GM23338 (cell line): ENCODE measurements at regions not wholly inside any gene's neighbourhood (a gene's known extent, or its start where the extent isn't known, plus 50 kb on each side); places are given as distances from the start of the nearest gene placed in this dataset.

Experiments
- ATAC-seq: fragments of 200-7000 bp; cut with Tn5 transposase; 3 replicates; pipeline ENCODE4 v1.9.1; 2020
- DNase-seq: peaks from one replicate; pipeline ENCODE4 v3.0.0-alpha.2; 2015; ENCODE audit warnings: low spot score
- H2AFZ ChIP-seq: fragments of 200-600 bp; sonication (generic); 2 replicates; pipeline ENCODE4 v1.8.0; 2016; ENCODE audit warnings: antibody characterized with exemption, mild to moderate bottlenecking, moderate library complexity
- H3F3A ChIP-seq: fragments of 200-600 bp; sonication (generic); replicated peaks from 2 replicates; pipeline ENCODE4 v1.8.0; 2017; ENCODE audit warnings: antibody characterized with exemption, mixed run types, low read depth
- H3K27ac ChIP-seq: fragments of 200-600 bp; sonication (generic); 2 replicates; pipeline ENCODE4 v1.6.1; 2016; ENCODE audit warnings: low read depth
- H3K27me3 ChIP-seq: fragments of 200-600 bp; sonication (generic); 2 replicates; pipeline ENCODE4 v1.8.0; 2016; ENCODE audit warnings: mild to moderate bottlenecking, mixed run types, moderate library complexity; ENCODE audit not compliant: insufficient read depth
- H3K36me3 ChIP-seq: fragments of 200-600 bp; sonication (generic); 2 replicates; pipeline ENCODE4 v1.8.0; 2016; ENCODE audit warnings: mild to moderate bottlenecking; ENCODE audit not compliant: insufficient read depth
- H3K4me1 ChIP-seq: fragments of 200-600 bp; sonication (generic); 2 replicates; pipeline ENCODE4 v1.8.0; 2016; ENCODE audit warnings: mild to moderate bottlenecking, moderate library complexity; ENCODE audit not compliant: insufficient read depth
- H3K4me2 ChIP-seq: fragments of 200-600 bp; sonication (generic); 2 replicates; pipeline ENCODE4 v1.7.1; 2017; ENCODE audit warnings: mixed run types
- H3K4me3 ChIP-seq: fragments of 200-600 bp; sonication (generic); 2 replicates; pipeline ENCODE4 v1.6.1; 2016; ENCODE audit warnings: mixed run types
- H3K79me2 ChIP-seq: fragments of 200-600 bp; sonication (generic); replicated peaks from 2 replicates; pipeline ENCODE4 v1.8.0; 2017; ENCODE audit warnings: mild to moderate bottlenecking; ENCODE audit not compliant: insufficient read depth
- H3K9me2 ChIP-seq: fragments of 200-600 bp; sonication (generic); 2 replicates; pipeline ENCODE4 v1.8.0; 2017; ENCODE audit not compliant: insufficient read depth
- H4K20me1 ChIP-seq: fragments of 200-600 bp; sonication (generic); replicated peaks from 2 replicates; pipeline ENCODE4 v1.8.0; 2017; ENCODE audit warnings: mild to moderate bottlenecking; ENCODE audit not compliant: insufficient read depth
- H3K27ac Mint-ChIP-seq: 2 replicates; pipeline ENCODE4 v1.8.0; 2020; ENCODE audit warnings: inconsistent platforms, mild to moderate bottlenecking, moderate library complexity, mixed read lengths
- H3K27me3 Mint-ChIP-seq: 3 replicates; pipeline ENCODE4 v1.8.0; 2022; ENCODE audit warnings: low read depth, mild to moderate bottlenecking, moderate library complexity, mixed read lengths, inconsistent platforms; ENCODE audit not compliant: insufficient read depth, poor library complexity
- H3K36me3 Mint-ChIP-seq: 3 replicates; pipeline ENCODE4 v1.8.0; 2021; ENCODE audit warnings: low read depth, mild to moderate bottlenecking, inconsistent platforms, moderate library complexity, mixed read lengths
- H3K4me1 Mint-ChIP-seq: 3 replicates; pipeline ENCODE4 v1.8.0; 2020; ENCODE audit warnings: mild to moderate bottlenecking, inconsistent platforms, mixed read lengths
- H3K4me3 Mint-ChIP-seq: 3 replicates; pipeline ENCODE4 v1.8.0; 2021; ENCODE audit warnings: moderate library complexity, mild to moderate bottlenecking, inconsistent platforms, mixed read lengths
- H3K9me3 Mint-ChIP-seq: 3 replicates; pipeline ENCODE4 v1.8.0; 2020; ENCODE audit warnings: moderate library complexity, mild to moderate bottlenecking, inconsistent platforms, mixed read lengths
- CREB1 ChIP-seq: fragments of 250-450 bp; sonication (Bioruptor Pico); IDR thresholded peaks from 2 replicates; pipeline ENCODE4 v1.5.0; 2020; ENCODE audit warnings: low read depth, mild to moderate bottlenecking, moderate library complexity
- CTCF ChIP-seq, 2 experiments: fragments of 200-600 bp in 1 of 2; sonication (generic) in 1 of 2; conservative IDR thresholded peaks; 2 replicates each; pipeline versions ENCODE4 v1.5.1 to v1.6.1; 2016 to 2017; ENCODE audit warnings: antibody characterized with exemption in 2 of 2, low read depth in 2 of 2, mild to moderate bottlenecking in 2 of 2, moderate library complexity in 1 of 2
- NANOG ChIP-seq: IDR thresholded peaks from 2 replicates; pipeline ENCODE4 v1.6.1; 2016; ENCODE audit warnings: antibody characterized with exemption, borderline replicate concordance
- POLR2AphosphoS5 ChIP-seq: IDR thresholded peaks from 2 replicates; pipeline ENCODE4 v1.6.1; 2016; ENCODE audit warnings: antibody characterized with exemption, low read depth
- REST ChIP-seq: IDR thresholded peaks from one replicate; pipeline ENCODE4 v1.6.1; 2018; ENCODE audit warnings: antibody characterized with exemption; ENCODE audit not compliant: unreplicated experiment
- TF ChIP-seq, protein P1 (sequence below): IDR thresholded peaks from 2 replicates; pipeline ENCODE4 v1.6.1; 2016; ENCODE audit warnings: antibody characterized with exemption

- no peak for TF ChIP-seq POLR2AphosphoS5
- TF ChIP-seq CREB1 (CRISPR knock-in tag), result no peak
- TF ChIP-seq, protein P1, sequence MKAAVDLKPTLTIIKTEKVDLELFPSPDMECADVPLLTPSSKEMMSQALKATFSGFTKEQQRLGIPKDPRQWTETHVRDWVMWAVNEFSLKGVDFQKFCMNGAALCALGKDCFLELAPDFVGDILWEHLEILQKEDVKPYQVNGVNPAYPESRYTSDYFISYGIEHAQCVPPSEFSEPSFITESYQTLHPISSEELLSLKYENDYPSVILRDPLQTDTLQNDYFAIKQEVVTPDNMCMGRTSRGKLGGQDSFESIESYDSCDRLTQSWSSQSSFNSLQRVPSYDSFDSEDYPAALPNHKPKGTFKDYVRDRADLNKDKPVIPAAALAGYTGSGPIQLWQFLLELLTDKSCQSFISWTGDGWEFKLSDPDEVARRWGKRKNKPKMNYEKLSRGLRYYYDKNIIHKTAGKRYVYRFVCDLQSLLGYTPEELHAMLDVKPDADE, result no peak
- TF ChIP-seq REST, result no peak
- Histone ChIP-seq H3K4me2 (no peak overlapping the region), H3K79me2 (no peaks in the 10 kb centered on the region), H3K9me2 (peaks cover 3% of the 10 kb centered on the region; the same call in 1 of the 2 replicates), H3K4me3 (no peak overlapping the region), H2AFZ (no peak overlapping the region), H3K36me3 (no peaks in the 10 kb centered on the region), H3K4me1 (no peaks in the 10 kb centered on the region), H3K27ac (no peak overlapping the region), H3F3A (no peaks in the 10 kb centered on the region), H3K27me3 (no peaks in the 10 kb centered on the region), H4K20me1 (no peaks in the 10 kb centered on the region)
- Mint-ChIP-seq H3K36me3 (no peaks in the 10 kb centered on the region), H3K4me1 (no peaks in the 10 kb centered on the region), H3K4me3 (no peak overlapping the region), H3K27ac (no peak overlapping the region), H3K9me3 (no peaks in the 10 kb centered on the region), H3K27me3 (no peaks in the 10 kb centered on the region)
- no peak for ATAC-seq
- DNase-seq, result no peak
Measured at GRCh38 chr5:109468288-109468676, 58.5 kb upstream of the PJA2 start.

GRCh38 chr5:109467058-109467457 lies 57.3 kb upstream of the PJA2 start:
- no peaks in the 10 kb centered on the region for H3F3A ChIP-seq
- no peaks in the 10 kb centered on the region for H4K20me1 ChIP-seq
- Mint-ChIP-seq H3K36me3 (no peaks in the 10 kb centered on the region), H3K4me3 (no peak overlapping the region), H3K27ac (no peak overlapping the region), H3K4me1 (no peaks in the 10 kb centered on the region), H3K27me3 (no peaks in the 10 kb centered on the region), H3K9me3 (no peaks in the 10 kb centered on the region; the same call in 2 of the 3 replicates)
- DNase-seq, result no peak
- ATAC-seq, result no peak
- peaks cover 3% of the 10 kb centered on the region; the same call in 1 of the 2 replicates for H3K9me2 ChIP-seq
- no peaks in the 10 kb centered on the region for H3K27me3 ChIP-seq
- H3K4me2 ChIP-seq, result no peak overlapping the region
- H3K79me2 ChIP-seq, result no peaks in the 10 kb centered on the region
- peak overlapping the region; percentile 12; the same call in 1 of the 2 replicates for H2AFZ ChIP-seq
- no peaks in the 10 kb centered on the region for H3K36me3 ChIP-seq
- no peak overlapping the region for H3K27ac ChIP-seq
- H3K4me3 ChIP-seq, result no peak overlapping the region
- H3K4me1 ChIP-seq, result no peaks in the 10 kb centered on the region
- no peak for TF ChIP-seq NANOG
- 0 out of 4 replicates have a peak, but pooled peaks of 1 of the 2 experiments have one; percentile 13 for TF ChIP-seq CTCF (conservative IDR thresholded peaks at IDR 0.05; ENCODE audit: low read depth in 2 of 2)
